SJCRH30 (cell line): ENCODE measurements at regions not wholly inside any gene's neighbourhood (a gene's known extent, or its start where the extent isn't known, plus 50 kb on each side); places are given as distances from the start of the nearest gene placed in this dataset.

Experiments used
- DNase-seq, 2 experiments: peaks; one replicate each; pipeline ENCODE4 v3.0.0-alpha.2; 2015 to 2020
- H3K27ac ChIP-seq: fragments of 250-450 bp; sonication (Bioruptor Pico); 2 replicates; pipeline ENCODE4 v1.5.1; 2020; ENCODE audit warnings: mild to moderate bottlenecking, moderate library complexity
- H3K27me3 ChIP-seq: fragments of 250-450 bp; sonication (Bioruptor Pico); 2 replicates; pipeline ENCODE4 v1.5.1; 2020; ENCODE audit warnings: mild to moderate bottlenecking, moderate library complexity
- H3K36me3 ChIP-seq: fragments of 250-450 bp; sonication (Bioruptor Pico); 2 replicates; pipeline ENCODE4 v1.5.1; 2020; ENCODE audit warnings: mild to moderate bottlenecking, moderate library complexity
- H3K4me1 ChIP-seq: fragments of 250-450 bp; sonication (Bioruptor Pico); 2 replicates; pipeline ENCODE4 v1.5.1; 2020; ENCODE audit warnings: mild to moderate bottlenecking, moderate library complexity
- H3K4me3 ChIP-seq: fragments of 250-450 bp; sonication (Bioruptor Pico); 2 replicates; pipeline ENCODE4 v1.5.1; 2020; ENCODE audit warnings: mild to moderate bottlenecking, moderate library complexity
- H3K9me3 ChIP-seq: fragments of 250-450 bp; sonication (Bioruptor Pico); replicated peaks from 2 replicates; pipeline ENCODE4 v1.5.1; 2020; ENCODE audit warnings: mild to moderate bottlenecking, moderate library complexity

- Histone ChIP-seq H3K36me3 (no peaks in the 10 kb centered on the region), H3K4me3 (no peak overlapping the region), H3K9me3 (no peaks in the 10 kb centered on the region), H3K4me1 (no peaks in the 10 kb centered on the region), H3K27ac (no peak overlapping the region), H3K27me3 (no peaks in the 10 kb centered on the region)
- no peak for DNase-seq
These were observed 1389.7 kb downstream of the DSC3 start for GRCh38 chr18:29652797-29653196.

DNA sequence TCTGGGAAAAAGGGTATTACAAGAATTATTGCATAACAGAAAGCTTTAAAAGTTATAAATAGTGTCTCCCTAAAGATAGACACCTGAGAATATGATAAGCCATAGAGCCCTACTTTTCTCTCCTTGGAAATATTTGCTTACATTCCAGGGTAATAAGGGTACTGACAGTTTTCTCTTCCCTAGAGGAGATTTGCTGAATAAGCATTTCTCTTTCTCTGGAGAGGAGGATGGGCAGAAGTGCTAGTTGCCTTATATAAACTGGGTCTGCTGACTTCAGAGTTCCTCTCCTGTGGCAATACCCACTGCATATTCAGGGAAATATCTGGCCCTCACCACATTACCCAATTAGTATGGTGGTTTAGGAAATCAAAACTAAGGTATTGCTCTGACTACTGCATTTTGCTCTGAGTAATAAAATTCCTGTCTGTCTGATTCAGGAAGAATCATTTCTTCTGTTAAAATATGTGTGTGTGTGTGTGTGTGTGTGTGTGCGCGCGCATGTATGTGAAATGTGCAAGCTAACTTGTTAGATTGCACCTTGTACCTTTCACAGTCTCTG is 1391.3 kb downstream of the DSC3 start:
- H3K27me3 ChIP-seq, result no peaks in the 10 kb centered on the region
- H3K4me1 ChIP-seq, result no peaks in the 10 kb centered on the region
- H3K36me3 ChIP-seq, result no peaks in the 10 kb centered on the region
- H3K9me3 ChIP-seq, result no peaks in the 10 kb centered on the region
- no peak overlapping the region for H3K4me3 ChIP-seq
- H3K27ac ChIP-seq, result no peak overlapping the region
- DNase-seq, result no peak

GRCh38 chr18:29648891-29649290 is 1393.7 kb downstream of the DSC3 start:
- Histone ChIP-seq H3K27me3 (no peaks in the 10 kb centered on the region), H3K9me3 (no peaks in the 10 kb centered on the region), H3K4me1 (no peaks in the 10 kb centered on the region), H3K4me3 (no peak overlapping the region), H3K27ac (no peak overlapping the region), H3K36me3 (no peaks in the 10 kb centered on the region)
- no peak for DNase-seq

DNA sequence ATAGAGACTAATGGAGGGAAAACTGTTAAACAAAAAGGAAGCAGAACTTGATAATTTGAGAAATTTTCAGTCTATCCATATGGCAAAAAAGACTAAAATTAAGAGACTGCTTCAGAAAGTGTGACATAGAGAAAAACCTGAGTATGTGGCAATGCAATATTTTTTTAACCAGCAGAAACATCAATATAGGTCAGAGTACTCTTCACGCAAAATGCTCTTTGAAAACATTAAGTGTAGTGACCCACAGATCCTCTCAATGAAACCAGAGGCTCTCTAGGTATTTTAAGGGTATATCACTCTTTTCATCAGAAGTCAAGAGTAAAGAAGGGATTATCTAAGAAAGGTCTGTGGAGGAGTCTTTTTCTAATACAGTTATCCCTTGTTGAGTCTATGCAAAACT is 1394.8 kb downstream of the DSC3 start:
- no peak for DNase-seq
- no peaks in the 10 kb centered on the region for H3K9me3 ChIP-seq
- no peaks in the 10 kb centered on the region for H3K27me3 ChIP-seq
- H3K36me3 ChIP-seq, result no peaks in the 10 kb centered on the region
- H3K27ac ChIP-seq, result no peak overlapping the region
- no peak overlapping the region for H3K4me3 ChIP-seq
- H3K4me1 ChIP-seq, result no peaks in the 10 kb centered on the region

DNA sequence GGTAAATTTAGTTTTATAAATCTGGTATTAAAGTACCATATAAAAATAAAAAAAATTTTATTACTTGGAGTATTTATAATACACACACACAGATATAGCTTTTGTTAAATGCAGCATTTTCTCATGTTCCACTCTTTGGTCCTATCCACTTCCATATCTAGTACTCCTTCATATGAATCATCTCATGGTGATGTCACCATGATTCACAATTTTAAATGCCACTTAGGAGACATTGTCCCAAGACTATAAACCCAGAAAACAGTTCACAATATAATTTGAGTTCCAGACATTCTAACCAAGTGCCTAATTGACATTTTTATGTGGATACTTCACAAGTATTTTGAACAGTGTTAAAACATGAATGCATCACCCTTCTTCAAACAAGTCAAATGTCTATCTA is 1398.3 kb downstream of the DSC3 start:
- Histone ChIP-seq H3K36me3 (no peaks in the 10 kb centered on the region), H3K9me3 (no peaks in the 10 kb centered on the region), H3K27me3 (no peaks in the 10 kb centered on the region), H3K27ac (no peak overlapping the region), H3K4me3 (no peak overlapping the region), H3K4me1 (no peaks in the 10 kb centered on the region)
- DNase-seq, result no peak

DNA sequence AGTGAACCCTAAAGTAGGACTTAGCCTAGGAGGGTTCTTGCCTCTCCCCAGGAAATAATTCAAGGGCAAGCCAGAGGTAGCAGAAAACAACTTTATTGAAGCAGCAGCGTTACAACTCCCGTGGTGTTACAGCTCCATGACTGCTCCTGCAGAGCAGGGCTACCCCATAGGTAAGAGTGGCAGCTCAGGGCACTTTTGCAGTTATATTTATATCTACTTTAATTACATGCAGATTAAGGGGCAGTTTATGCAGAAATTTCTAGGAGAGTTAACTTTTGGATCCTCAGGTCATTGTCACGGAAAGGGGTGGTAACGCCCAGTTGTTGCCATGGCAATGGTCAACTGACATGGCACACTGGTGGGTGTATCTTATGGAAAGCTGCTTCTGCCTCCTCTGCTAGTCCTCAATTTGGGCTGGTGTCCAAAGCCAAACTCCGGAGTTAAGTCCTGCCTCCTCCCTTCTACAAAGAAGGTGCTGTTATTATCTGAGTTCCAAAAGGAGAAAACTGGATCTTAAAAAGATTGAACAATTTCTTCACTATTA is 1413.0 kb downstream of the DSC3 start:
- no peaks in the 10 kb centered on the region for H3K9me3 ChIP-seq
- no peak for DNase-seq
- no peaks in the 10 kb centered on the region for H3K27me3 ChIP-seq
- no peaks in the 10 kb centered on the region for H3K36me3 ChIP-seq
- no peaks in the 10 kb centered on the region for H3K4me1 ChIP-seq
- H3K27ac ChIP-seq, result no peak overlapping the region
- H3K4me3 ChIP-seq, result no peak overlapping the region

- Histone ChIP-seq H3K27ac (no peak overlapping the region), H3K9me3 (no peaks in the 10 kb centered on the region), H3K4me1 (no peaks in the 10 kb centered on the region), H3K36me3 (no peaks in the 10 kb centered on the region), H3K27me3 (no peaks in the 10 kb centered on the region), H3K4me3 (no peak overlapping the region)
- no peak for DNase-seq
These were observed 1416.4 kb downstream of the DSC3 start for GRCh38 chr18:29626094-29626493.

DNA sequence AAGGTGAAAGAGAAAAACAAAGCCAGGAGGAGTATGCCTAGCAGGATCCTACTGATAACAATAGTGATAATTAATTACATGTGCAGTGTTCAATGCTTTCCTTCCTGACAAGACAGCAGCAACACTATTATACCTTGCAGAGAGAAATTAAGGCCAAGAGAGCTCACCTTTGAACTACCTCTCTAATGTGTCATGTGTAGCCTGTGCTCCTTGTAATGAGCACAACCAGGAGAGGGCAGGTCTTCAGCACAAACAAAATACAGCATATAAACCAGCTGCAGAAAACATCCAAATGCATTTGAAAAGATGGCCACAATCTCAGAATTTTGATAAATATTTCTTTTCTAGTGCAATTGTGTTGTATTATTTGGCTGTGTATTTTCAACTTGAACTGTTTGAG is 1425.7 kb downstream of the DSC3 start:
- H3K4me3 ChIP-seq, result no peak overlapping the region
- no peak overlapping the region for H3K27ac ChIP-seq
- no peaks in the 10 kb centered on the region for H3K36me3 ChIP-seq
- no peak for DNase-seq
- no peaks in the 10 kb centered on the region for H3K4me1 ChIP-seq
- H3K27me3 ChIP-seq, result no peaks in the 10 kb centered on the region
- no peaks in the 10 kb centered on the region for H3K9me3 ChIP-seq

DNA sequence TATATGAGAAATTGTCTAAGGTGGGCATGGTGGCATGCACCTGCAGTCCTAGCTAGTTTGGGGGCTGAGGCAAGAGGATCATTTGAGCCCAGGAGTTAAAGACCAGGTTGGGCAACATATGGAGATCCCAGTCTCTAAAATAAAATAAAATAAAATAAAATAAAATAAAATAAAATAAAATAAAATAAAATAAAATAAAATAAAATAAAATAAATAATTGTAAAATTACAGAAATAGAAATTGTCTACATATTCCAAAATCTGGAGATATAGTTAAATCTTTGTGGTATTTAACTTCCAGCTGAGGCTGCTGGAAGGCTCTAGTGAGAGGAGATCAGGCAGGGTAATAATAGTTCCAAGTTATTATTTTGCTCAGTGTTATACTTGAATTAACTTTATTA is 1432.1 kb upstream of the CDH2 start:
- Histone ChIP-seq H3K36me3 (no peaks in the 10 kb centered on the region), H3K27me3 (no peaks in the 10 kb centered on the region), H3K4me3 (no peak overlapping the region), H3K9me3 (no peaks in the 10 kb centered on the region), H3K4me1 (no peaks in the 10 kb centered on the region), H3K27ac (no peak overlapping the region)
- DNase-seq, result no peak

GRCh38 chr18:29605365-29605764 is 1428.4 kb upstream of the CDH2 start:
- Histone ChIP-seq H3K4me3 (no peak overlapping the region), H3K36me3 (no peaks in the 10 kb centered on the region), H3K27me3 (no peaks in the 10 kb centered on the region), H3K4me1 (no peaks in the 10 kb centered on the region), H3K27ac (no peak overlapping the region), H3K9me3 (no peaks in the 10 kb centered on the region)
- DNase-seq, result no peak

GRCh38 chr18:29596959-29597358 is 1420.0 kb upstream of the CDH2 start:
- DNase-seq, result no peak
- H3K4me1 ChIP-seq, result no peaks in the 10 kb centered on the region
- H3K27me3 ChIP-seq, result no peaks in the 10 kb centered on the region
- H3K27ac ChIP-seq, result no peak overlapping the region
- no peaks in the 10 kb centered on the region for H3K36me3 ChIP-seq
- H3K9me3 ChIP-seq, result no peaks in the 10 kb centered on the region
- H3K4me3 ChIP-seq, result no peak overlapping the region

GRCh38 chr18:29594493-29594892 is 1417.6 kb upstream of the CDH2 start:
- Histone ChIP-seq H3K9me3 (no peaks in the 10 kb centered on the region), H3K27ac (no peak overlapping the region), H3K4me1 (no peaks in the 10 kb centered on the region), H3K36me3 (no peaks in the 10 kb centered on the region), H3K27me3 (no peaks in the 10 kb centered on the region), H3K4me3 (no peak overlapping the region)
- no peak for DNase-seq

DNA sequence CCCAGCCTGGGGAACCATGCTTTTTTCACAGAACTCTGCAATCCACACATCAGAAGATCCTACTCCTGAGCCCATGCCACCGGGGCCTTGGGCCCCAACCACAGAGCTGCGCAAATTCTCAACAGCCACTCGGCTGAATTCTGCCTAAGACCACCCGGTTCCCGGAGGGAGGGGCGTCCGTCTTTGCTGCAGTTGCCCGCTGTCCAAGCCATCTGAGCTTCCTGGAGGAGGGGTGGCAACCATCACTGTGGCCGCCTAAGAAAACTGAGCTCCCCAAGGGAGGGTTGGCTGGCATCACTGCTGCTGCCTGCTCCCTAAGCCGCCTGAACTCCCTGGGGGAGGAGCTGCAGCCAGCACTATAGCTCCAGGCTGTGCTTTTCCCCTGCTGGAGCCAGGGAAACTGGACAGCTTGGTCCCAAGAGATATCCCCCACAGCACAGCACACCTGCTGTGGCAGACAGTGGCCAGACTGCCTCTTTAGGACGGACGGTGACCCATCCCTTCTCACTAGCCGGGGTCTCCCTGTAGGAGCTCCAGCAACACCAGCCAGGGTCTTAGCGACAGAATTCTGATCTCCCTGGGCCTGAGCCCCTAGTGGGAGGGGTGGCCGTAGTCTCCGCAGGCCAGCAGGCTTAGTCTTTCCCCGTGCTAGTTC is 1411.6 kb upstream of the CDH2 start:
- no peak overlapping the region for H3K27ac ChIP-seq
- H3K4me1 ChIP-seq, result no peaks in the 10 kb centered on the region
- H3K9me3 ChIP-seq, result no peaks in the 10 kb centered on the region
- H3K4me3 ChIP-seq, result no peak overlapping the region
- no peaks in the 10 kb centered on the region for H3K36me3 ChIP-seq
- peak in 1 of 2 experiments; percentile 0 for DNase-seq
- H3K27me3 ChIP-seq, result no peaks in the 10 kb centered on the region

DNA sequence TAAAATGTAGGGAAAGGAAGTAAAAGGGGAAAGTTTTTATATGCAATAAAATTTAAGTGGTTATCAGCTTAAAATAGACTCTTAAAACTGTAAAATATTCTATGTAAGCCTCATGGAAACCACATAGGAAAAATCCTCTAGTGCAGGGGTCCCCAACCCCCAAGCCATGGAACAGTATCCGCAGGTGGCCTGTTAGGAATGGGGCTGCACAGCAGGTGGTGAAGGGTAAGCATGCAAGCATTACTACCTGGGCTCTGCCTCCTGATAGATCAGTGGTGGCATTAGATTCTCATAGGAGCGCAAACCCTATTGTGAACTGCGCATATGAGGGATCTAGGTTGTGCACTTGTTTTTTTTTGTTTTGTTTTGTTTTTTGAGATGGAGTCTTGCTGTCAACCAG is 1409.3 kb upstream of the CDH2 start:
- Histone ChIP-seq H3K4me1 (no peaks in the 10 kb centered on the region), H3K9me3 (no peaks in the 10 kb centered on the region), H3K36me3 (no peaks in the 10 kb centered on the region), H3K27me3 (no peaks in the 10 kb centered on the region), H3K27ac (no peak overlapping the region), H3K4me3 (no peak overlapping the region)
- DNase-seq, result no peak

DNA sequence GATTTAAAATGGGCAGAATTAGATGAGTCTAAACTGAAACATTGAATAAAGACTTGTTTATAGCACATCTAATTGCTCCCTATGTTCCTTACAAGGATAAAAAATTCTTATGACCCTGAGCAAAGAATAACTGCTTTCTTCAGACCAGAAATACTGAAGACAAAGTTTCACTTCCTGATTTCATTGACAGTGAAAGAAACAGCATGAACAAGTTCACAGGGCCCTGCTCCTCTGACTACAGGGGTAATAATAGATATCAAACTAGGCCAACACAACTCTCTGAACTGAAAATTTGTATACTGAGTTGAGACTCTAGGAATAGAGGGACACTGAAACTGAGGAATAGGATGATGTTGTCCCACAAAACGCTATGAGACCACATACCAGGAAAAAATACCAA is 1383.3 kb upstream of the CDH2 start:
- H3K36me3 ChIP-seq, result no peaks in the 10 kb centered on the region
- H3K9me3 ChIP-seq, result no peaks in the 10 kb centered on the region
- H3K27me3 ChIP-seq, result no peaks in the 10 kb centered on the region
- no peaks in the 10 kb centered on the region for H3K4me1 ChIP-seq
- no peak overlapping the region for H3K4me3 ChIP-seq
- no peak overlapping the region for H3K27ac ChIP-seq
- DNase-seq, result no peak

- H3K27me3 ChIP-seq, result no peaks in the 10 kb centered on the region
- no peak overlapping the region for H3K4me3 ChIP-seq
- no peaks in the 10 kb centered on the region for H3K9me3 ChIP-seq
- H3K36me3 ChIP-seq, result no peaks in the 10 kb centered on the region
- H3K4me1 ChIP-seq, result no peaks in the 10 kb centered on the region
- no peak overlapping the region for H3K27ac ChIP-seq
- no peak for DNase-seq
These were observed 1379.1 kb upstream of the CDH2 start for GRCh38 chr18:29556070-29556469.
